ENCODE measurements at regions not wholly inside any gene's neighbourhood (a gene's known extent, or its start where the extent isn't known, plus 50 kb on each side); places are given as distances from the start of the nearest gene placed in this dataset.

DNA sequence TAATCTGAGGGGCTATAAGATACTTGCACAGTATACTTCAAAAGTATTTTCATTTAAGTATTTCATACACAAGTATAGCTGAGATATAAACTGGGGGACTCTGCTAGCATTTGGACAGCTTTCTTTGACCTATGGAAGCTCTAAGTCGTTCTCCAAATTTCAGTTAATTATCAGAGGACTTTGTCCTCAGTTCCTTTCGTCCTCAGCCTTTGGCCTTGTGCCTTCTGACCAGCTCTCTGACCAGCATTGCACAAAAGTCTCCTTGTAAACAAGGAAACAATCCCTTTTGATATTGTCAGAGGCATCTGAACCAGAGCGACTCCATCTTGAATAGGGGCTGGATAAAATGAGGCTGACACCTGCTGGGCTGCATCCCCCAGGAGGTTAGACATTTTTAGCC is 464.0 kb upstream of the FAM241A start:
- DNase-seq: no peak

- no peak for DNase-seq
Measured at GRCh38 chr4:111681751-111682150, 463.5 kb upstream of the FAM241A start.

DNA sequence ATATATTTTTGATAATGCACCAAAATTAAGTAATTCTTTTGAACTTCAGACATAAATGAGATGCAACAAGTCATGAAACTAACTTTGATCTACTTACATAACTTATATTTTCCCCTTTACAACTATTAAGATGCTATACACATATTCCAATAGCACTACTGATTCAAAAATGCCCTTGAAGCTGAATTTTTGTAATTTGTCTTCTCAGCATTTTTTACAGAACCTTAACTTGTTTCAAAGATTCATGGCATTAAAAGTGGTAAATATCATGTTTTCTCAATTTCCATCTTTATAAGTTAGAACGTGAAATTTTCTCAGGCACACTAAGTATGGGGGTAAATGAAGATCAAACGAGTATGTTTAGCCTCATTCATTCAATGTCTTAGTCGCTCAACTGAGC is 460.0 kb upstream of the FAM241A start:
- no peak for DNase-seq

GRCh38 chr4:111689214-111689613 is 456.0 kb upstream of the FAM241A start:
- no peak for DNase-seq

DNA sequence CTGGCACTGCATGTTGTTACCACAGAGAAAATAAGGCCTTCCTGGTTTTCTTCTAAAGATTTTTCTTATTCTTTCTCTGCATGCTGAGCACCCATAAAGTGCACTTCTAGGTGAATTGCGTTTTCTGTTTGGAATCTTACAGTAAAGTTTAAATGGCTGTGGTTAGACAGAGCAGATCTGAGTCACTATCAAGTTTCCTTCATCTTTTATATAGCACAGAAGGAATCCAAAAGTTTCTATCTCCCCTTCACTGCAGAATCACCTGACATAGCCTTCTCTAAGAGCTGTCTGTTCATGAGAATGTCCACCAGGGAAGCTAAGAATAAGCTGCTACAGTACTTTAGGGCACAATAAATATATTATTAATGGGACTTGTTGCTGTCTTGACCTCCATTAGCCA is 455.5 kb upstream of the FAM241A start:
- no peak for DNase-seq

DNA sequence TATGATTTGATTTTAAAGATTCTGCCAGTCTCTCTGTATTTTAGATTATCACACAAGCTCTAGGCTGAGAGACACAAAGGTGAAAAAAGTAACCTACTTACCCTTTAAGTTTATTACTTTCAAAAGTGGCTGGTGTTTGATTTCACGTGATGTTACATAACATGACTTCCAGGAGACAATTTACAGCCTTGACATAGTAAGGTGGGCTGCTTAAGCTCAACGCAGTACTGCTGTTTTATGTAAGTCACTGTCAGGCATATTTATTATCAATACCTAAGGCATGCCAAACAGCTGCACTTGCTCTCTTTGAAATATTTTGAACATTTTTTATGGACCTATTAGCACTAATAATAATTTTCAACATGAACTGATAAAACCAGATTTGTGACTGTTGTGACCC is 451.5 kb upstream of the FAM241A start:
- no peak for DNase-seq

DNA sequence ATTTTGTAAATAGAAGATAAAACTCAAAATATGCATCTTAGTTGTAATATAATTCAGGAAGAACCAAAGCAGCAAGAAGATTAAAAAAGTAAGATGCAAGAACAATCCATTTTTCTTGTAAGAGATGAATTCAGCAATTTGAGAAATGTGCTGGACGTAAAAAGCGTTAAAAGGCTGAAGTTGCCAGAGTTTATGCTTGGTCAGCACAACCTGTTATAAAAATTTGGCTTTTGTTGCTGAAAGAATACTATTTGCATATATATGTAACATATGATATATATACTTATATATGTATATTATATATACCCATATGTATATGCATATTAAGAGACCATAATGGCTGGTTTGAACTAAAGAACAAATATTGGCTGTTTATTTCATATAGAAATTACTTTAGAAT is 449.6 kb upstream of the FAM241A start:
- no peak for DNase-seq

GRCh38 chr4:111696505-111696904 is 448.7 kb upstream of the FAM241A start:
- DNase-seq: no peak

DNA sequence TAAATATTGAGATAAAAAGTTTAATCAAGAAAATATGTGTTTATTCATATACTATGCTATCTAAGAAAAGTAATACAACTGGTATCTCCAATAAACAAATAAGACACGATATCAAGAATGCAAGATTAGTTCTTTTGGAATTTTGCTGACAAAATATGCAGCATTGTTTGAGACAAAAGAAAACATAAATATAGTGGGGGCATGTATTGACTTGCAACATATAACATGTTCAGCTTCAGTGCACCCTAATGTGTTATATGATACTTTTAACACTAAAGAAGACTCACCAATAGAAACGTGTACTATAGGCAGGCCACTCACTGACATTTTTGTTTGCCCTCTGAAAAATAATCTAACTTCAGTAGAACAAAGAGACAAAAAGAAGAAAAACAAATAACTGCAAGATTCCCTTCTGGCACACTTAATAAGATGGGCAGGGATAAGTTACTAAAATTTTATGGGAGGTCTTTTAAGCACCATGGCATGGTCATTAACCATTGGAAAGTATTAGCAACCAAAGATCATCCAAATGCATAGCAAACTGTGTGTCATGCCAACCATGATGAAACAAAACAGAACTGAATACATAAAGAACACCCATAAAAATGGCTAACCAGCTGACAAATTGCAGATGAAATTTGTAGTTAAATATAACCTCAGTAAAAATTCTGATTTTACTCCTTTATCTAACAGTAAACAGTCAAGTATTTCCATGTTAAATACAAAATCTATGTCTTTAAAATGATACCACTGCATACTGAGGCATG is 447.9 kb upstream of the FAM241A start:
- DNase-seq: no peak

GRCh38 chr4:111698361-111698760 is 446.9 kb upstream of the FAM241A start:
- no peak for DNase-seq

GRCh38 chr4:111699165-111699564 is 446.1 kb upstream of the FAM241A start:
- DNase-seq: no peak

GRCh38 chr4:111701102-111701501 is 444.2 kb upstream of the FAM241A start:
- no peak for DNase-seq

DNA sequence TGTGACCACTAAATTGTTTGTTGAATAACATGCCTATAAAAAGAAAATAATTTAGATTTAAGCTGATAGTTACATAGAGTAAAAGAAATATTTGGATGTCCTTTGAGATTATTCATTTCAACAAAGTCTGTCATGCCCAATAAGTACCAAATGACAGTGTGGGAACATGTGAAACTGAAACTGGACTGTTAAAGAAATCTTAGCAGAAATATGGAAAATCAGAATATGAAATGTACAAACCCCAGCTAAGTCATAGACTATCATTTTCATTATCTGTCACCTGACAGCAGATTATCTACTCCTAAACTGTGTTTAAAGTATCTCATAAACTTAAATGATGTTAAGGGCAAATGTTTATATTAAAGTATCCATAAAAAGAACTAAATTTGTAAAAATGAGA is 437.8 kb upstream of the FAM241A start:
- DNase-seq: no peak

DNA sequence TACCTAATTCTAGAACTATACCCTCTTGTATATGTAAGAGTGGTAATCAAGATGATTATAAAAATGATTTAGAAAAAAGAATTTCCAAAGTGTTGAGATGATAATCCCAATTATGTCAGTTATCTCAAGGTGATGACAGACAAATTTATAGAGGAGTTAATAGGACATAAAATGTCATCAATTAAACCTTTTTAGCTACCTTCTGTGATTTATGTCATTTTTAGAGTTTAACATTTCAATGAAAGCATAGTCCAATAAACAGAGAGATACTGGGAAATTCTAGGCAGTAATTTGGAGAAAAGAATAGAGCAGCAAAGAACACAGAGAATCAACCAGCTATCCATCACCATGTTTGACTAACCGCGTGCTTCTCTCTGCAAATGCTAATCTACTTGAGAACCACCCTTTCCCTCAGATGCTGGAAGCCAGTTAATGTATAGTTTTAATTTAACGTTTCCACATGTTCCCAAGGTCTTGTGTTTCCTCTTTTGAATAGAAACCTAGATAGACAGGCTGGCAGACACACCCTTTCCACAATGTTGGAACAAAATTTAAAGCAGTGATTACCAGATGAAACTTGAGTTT is 433.1 kb upstream of the FAM241A start:
- no peak for DNase-seq

DNA sequence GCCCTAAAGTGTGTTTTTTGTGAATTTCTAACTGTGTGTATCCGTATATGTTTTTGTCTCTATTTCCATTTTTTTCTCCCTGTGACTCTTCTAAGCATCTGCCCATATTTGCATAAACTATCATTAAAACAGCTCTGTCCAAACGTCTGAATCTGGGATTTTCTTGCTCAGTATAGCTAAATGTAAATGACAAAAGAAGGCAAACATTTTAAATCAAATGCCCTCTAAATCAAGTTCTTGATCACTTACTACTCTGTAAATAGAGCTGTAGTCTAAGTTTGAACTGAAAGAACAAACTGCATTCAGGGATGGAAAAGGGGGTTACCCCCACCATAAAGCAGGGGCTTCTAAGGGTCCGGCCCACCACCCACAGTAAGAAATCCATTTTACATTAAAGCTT is 432.0 kb upstream of the FAM241A start:
- DNase-seq: no peak

DNA sequence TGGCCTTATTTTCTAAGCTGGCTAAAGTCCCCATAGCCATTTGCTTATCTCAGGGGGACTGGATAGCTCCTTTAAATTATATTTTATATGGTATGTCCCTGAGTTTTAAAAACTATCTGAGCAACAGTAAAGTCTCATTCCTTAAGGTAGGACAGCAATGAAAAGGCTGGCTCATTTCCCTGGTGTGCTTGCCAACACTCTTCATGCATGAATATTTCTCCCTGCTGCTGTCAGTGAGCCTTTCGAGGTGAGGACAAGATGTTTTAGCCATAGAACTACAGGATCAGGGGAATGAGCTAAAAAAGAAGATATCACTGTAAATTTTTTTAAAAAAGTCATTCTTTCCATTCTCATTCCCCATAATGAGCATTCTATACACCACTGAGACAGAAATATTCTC is 427.3 kb upstream of the FAM241A start:
- no peak for DNase-seq

DNA sequence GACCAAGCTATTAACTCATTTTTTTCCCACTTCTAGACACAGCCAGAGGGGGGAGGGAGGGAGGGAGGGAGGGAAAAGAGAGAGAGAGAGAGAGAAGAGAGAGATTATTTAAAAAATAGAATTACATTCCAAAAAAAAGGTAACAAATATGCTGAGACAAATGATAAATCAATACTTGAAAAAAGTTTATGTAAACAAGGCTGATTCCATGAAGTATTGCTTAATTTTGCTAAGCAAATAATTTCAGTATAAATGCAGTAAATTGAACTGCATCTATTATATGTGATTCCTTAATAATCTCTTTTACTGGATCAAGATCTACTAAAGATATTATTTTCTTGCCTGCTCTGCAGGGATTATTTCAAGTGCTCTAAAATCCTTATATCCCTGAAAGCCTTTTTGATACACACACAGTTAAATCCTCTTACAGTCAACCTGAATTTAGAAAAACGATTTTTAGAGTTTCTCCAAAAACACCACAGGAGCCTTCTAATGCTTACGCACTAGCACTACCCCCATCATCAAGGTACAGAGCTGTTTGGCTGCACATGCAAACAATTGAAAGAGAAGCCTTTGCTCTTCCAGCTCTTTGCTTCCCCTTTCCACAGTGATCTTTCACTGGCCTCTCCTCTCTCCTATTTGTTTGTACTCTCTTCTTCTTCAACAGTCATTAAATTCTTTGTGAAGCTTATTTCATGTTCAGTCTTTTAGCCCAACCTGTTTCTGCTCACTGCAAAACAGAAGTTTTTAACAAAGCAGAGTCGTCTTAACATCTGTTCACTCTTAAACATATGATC is 426.3 kb upstream of the FAM241A start:
- DNase-seq: no peak

DNA sequence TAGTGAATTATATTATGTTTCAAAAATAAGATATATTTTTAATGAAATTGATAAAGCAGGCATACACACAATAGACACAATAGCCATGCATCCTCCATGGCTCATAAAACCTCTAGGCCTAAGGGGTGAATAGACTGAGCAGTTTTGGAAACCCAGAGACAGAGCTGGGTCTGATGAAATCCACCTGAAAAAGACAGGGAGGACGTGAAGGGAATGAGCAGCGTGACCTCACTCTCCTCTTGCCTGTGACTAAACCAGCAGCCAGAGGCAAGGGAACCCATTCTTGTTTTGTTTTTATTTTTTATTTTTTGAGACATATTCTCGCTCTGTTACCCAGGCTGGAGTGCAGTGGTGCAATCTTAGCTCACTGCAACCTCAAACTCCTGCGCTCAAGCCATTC is 424.4 kb upstream of the FAM241A start:
- no peak for DNase-seq

GRCh38 chr4:111722213-111722720 is 423.0 kb upstream of the FAM241A start:
- no peak for DNase-seq

- DNase-seq: no peak
Measured at GRCh38 chr4:111736516-111736915, 408.7 kb upstream of the FAM241A start.

- DNase-seq: no peak
Measured at GRCh38 chr4:111744847-111745246, 400.4 kb upstream of the FAM241A start.

GRCh38 chr4:111748157-111748556 is 397.1 kb upstream of the FAM241A start:
- no peak for DNase-seq

- no peak for DNase-seq
Measured at GRCh38 chr4:111754003-111754402, 391.3 kb upstream of the FAM241A start.

DNA sequence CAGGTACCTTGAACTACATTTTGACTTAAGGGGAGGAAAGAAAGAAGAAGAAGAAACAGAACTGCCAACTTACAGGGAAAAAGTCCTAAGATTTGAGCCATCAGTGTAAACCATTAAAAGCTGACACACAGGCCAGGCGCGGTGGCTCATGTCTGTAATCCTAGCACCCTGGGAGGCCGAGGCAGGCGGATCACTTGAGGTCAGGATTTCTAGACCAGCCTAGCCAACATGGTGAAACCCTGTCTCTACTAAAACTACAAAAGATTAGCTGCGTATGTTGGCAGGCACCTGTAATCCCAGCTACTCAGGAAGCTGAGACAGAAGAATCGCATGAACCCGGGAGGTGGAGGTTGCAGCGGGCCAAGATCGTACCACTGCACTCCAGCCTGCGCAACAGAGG is 389.7 kb upstream of the FAM241A start:
- DNase-seq: no peak
